MV-4-11 (cell line): ENCODE measurements at regions not wholly inside any gene's neighbourhood (a gene's known extent, or its start where the extent isn't known, plus 50 kb on each side); places are given as distances from the start of the nearest gene placed in this dataset.

Source experiments
- DNase-seq: peaks from one replicate; lab custom pipeline; 2025; lab: John Stamatoyannopoulos, UW

GRCh38 chr22:47995718-47996117, 1233.3 kb downstream of the TBC1D22A start:
- DNase-seq: no peak

- no peak for DNase-seq
Observed at GRCh38 chr22:47995264-47995627, 1232.8 kb downstream of the TBC1D22A start.

GRCh38 chr22:47994601-47995263, 1232.3 kb downstream of the TBC1D22A start:
- no peak for DNase-seq

GRCh38 chr22:47994045-47994444, 1231.6 kb downstream of the TBC1D22A start:
- no peak for DNase-seq

DNA sequence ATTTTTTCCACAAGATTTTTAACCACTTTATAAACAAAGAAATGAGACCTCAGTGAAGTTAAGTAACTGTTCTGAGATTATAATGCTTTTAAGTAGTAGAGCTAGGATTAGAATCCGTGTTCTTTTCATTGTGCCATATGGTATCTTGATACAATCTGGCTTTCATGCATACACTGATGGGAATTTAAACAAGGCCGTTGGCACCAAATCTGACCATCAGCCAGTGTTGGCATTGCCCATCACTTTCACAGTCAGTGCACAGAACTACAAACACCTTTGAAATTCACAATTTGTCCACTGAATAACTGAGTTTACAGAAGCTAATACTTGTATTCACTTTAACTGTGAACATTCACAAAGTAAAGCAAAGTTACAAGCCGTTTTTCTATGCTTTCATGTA, 1228.0 kb downstream of the TBC1D22A start:
- DNase-seq: no peak

DNA sequence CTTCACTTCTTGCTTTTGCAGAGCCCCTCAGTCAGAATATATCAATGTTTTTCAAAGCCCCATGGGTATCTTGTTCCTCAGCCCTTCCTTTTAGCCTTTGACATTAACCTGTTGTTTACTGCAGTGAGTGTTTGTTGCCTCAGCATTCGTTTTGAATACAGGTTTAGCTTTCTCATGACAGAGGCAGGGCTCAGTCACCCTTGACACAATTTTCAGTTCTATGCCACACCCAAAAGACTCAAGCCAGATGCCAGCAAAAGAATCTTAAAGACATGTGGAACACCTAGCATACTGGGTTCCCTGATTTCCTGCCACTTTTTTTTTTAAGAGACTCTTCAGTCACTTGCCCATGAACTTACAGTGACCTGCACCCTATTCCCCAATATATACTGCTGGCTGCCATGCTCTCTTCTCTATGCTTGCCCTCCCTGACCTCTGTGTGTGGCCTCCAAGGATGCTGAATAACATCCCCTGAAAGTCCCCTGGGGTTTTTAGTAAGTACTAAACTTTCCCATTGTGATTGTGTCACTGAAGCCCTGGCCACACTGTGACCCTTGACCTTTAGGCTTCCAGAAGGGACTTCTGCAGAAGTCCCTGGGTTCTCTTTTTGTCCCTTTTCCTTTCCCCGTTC, 1225.5 kb downstream of the TBC1D22A start:
- DNase-seq: no peak

DNA sequence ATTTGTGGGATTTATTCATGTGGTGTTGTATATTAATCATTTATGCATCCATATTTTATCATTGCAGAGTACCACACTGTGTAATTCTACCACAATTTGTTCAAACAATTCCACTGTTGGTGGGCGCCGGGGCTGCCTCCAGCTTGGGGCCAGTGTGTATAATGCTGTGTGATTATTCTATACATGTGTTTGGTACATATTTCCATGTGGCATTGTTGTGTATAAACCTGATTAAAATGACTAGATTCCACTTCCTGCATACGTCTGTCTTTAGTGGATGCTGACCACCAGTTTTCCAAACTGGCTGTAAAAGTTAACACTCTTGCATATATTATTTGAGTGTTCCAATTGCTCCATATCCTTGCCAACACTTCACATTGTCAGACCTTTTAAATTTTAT, 1213.8 kb downstream of the TBC1D22A start:
- no peak for DNase-seq

GRCh38 chr22:47967831-47968230, 1205.4 kb downstream of the TBC1D22A start:
- no peak for DNase-seq

DNA sequence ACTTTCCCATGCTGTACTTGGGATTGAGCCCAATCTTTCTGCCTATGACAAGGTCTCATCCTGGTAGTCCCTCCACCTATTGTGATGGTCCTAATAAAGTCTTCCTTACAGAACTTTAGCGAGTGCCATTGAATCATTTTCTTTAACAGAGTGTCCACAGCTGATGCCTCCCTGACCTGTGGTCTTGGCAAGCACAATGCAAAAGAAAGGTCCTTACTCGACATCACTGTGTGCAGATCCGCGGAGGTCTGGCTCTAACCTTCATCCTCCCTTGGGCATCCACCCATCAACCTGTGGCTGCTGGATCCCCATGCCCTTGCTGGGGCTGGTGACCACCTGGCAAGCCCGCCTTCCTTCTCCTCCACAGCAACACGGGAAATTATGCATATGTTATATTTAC, 1203.9 kb downstream of the TBC1D22A start:
- DNase-seq: no peak

- DNase-seq: no peak
Observed at GRCh38 chr22:47965896-47966295, 1203.4 kb downstream of the TBC1D22A start.

DNA sequence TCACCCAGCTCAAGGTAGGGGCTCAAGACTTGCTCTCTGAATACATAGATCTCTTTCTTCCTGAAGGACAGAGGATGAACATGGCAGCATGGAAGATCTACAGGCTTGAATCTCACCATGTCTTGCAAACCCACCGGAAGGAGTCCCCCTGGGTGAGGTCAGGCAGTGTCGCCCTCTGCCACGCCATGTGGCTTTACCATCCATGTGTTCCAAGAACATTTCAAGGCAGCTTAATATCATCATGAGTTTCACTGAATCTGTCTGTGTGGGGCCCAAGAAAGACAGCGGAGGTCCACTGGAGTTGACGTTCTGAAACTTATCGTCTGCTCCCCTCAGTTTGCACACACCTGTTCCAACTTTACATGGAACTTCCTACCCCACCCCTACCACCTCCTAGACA, 1202.6 kb downstream of the TBC1D22A start:
- no peak for DNase-seq

- DNase-seq: no peak
Observed at GRCh38 chr22:47963660-47964059, 1201.2 kb downstream of the TBC1D22A start.

DNA sequence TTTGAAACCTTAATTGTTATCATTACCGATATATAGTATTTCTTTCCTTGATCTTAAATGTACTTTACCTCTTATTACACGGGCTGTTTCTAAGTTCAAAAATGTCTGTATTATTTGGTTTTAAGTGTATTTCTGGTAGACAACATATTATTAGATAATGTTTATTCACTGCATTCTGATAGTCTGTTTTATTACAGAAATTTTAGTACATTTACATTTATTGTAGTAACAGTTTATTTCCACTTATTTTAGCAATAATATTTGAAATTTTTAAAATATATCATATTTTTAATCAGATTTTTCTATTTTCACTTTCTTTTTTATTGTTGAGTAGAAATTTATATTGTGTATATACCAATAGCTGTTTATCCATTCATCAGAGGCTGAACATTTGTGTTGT, 1195.2 kb downstream of the TBC1D22A start:
- no peak for DNase-seq

GRCh38 chr22:47954107-47954506, 1191.7 kb downstream of the TBC1D22A start:
- DNase-seq: no peak

GRCh38 chr22:47944941-47945340, 1182.5 kb downstream of the TBC1D22A start:
- no peak for DNase-seq

- DNase-seq: peak; percentile 12
Observed at GRCh38 chr22:47943729-47944700, 1181.6 kb downstream of the TBC1D22A start.

GRCh38 chr22:47940211-47940610, 1177.8 kb downstream of the TBC1D22A start:
- no peak for DNase-seq

GRCh38 chr22:47933891-47934290, 1171.4 kb downstream of the TBC1D22A start:
- no peak for DNase-seq

- no peak for DNase-seq
Observed at GRCh38 chr22:47933226-47933625, 1170.8 kb downstream of the TBC1D22A start.

DNA sequence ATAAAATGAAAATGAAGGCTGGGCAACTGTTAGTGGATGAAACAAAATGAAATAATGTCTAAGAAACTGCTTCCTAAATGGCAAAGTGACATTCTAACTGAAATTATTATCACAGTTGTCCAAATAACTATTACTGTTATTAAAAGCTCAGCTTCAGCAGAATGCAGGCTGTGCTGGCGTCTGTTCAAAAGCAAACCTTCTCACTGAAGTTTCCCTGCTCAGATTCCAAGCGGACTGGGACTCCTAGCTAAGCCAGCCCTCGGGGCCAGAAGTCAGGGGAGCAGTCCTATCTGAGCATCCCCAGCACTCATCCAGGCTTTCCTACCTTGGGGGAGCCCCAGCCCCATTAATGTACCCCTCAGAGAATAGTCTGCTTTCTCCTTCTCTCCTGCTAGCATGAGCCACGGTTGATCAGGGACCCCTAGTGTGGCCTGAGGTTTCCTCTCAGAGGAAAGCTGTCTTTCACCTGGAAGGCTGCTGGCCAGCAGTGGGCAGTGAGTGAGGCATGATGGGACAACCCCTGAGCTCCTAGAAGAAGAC, 1167.3 kb downstream of the TBC1D22A start:
- DNase-seq: no peak

DNA sequence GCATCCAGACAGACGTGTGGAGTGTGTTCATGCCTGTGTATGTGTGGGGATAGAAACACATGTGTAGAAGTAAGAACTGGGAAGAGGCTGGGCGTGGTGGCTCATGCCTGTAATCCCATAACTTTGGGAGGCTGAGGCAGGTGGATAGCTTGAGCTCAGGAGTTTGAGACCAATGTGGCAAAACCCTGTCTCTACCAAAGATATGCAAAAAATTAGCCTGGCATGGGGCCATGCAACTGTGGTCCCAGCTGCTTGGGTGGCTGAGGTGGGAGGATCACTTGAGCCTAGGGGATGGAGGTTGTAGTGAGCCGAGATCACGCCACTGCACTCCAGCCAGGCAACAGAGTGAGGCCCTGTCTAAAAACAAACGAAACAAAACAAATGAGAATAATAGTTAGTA, 1166.6 kb downstream of the TBC1D22A start:
- DNase-seq: no peak

DNA sequence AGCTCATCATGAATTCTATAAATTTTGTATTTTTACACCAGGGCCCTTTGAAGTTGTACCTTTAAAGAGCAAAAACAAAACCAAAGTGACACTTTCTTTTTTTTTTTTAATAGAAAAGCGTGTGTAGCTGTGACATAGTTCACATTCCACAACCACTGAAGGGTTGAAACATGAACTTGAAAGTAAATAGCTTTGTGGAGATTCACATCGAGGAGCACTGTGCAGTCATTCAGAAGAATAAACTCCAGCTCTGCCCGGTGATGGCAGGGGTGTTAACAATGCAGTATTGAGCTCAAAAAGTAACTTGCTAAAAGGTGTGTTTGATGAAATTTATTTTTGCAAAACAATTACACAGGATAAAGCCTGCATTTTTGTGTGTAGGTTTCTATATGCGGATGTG, 1166.2 kb downstream of the TBC1D22A start:
- DNase-seq: no peak
